Glomerular visceral epithelial cell (primary cell): ENCODE measurements at regions not wholly inside any gene's neighbourhood (a gene's known extent, or its start where the extent isn't known, plus 50 kb on each side); places are given as distances from the start of the nearest gene placed in this dataset.
"Not testable (repeated sequence)": the region's sequence is repeated elsewhere in the genome, so short reads cannot be mapped to it uniquely, and the experiment has no call there.

Source experiments
- DNase-seq: peaks from one replicate; pipeline ENCODE4 v3.0.0-alpha.2; 2016; ENCODE audit errors: extremely low spot score

DNA sequence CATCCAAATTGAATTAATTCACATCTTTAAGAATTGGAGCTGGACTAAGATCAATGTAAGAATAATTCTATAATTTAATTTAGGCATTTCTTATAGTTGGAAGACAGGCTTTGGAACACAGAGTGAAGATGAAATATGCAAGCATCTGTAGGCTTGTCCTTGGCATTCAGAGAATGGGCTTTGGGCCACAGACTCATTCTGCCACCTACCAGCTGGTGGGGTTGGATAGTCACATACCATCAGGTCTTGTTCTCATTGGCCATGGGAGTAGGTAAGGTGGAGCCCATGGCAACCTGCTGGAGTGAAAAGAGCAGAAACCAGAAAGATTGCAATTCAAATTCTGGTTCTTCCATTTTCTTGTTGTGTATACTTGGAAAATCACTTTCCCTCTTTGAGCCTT lies 300.3 kb downstream of the CYRIA start:
- DNase-seq: no peak

DNA sequence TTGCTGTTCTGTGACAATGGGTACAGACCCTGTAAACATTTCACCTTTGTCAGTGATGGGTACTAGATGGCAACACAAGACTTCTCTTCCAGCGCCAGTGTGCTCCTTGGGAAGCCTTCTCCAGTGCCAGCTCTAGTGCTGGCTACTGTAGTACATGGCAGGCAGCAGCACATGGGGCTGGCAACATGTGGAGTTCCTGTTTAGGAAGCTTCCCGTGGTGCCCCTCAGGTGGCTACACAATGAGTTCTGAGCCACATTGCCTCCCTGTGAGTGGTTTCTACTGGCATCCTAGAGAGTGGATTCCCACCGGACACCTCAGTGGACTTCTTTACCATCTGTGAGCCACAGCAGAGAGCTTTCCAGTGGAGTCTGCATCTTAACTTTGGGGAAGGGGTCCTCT lies 302.1 kb downstream of the CYRIA start:
- no peak for DNase-seq

DNA sequence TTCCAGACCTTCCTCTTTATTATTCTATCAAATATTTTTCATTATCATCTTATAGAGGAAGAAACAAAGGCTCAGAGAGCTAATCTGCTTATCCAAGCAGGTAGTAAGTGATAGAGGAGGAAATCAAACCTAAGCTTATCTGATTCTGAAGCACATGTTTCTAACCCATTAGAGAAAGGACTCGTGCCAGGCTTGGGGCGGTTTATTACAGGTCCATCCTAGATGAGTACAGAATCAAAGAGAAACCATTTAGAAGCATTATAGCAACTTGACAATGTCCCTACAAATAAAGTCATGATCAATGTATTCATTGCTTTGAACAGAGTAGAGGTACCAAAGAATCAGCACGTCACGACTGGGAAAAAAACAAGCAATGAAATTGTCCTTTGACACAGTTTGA lies 303.0 kb downstream of the CYRIA start:
- no peak for DNase-seq

DNA sequence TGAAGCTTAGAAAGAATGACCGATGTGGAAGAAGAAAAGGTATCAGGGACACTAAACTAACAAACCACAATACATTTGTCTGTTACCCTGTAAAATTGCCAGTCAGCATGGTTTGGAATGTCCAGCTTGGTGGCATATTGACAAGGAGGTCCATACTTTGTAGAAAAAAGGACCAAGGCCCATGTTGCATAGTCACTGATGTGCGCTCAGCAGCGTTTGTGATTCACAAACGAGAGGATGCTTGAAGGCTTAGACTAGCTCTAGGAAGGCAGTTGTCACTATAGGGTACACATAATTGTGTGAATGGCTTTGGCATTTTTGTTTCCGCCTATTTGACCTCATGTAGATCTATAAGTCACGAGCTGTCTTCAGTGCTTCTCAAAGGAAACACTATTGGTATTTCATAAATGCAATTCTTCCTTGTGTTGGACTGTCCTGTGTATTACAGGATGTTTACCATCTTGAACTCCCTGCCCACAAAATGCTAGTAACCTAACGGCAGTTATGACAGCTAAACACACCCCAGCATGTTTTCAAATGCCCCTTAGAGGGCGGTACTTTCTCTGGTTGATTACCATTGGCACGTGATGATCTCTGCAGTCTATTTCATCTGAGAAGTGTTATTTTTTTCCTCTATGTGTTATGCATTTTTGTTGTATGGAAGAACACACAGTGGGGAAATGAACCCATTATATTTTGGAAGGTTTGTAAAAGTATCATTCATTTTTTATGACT lies 304.2 kb downstream of the CYRIA start:
- DNase-seq: no peak

DNA sequence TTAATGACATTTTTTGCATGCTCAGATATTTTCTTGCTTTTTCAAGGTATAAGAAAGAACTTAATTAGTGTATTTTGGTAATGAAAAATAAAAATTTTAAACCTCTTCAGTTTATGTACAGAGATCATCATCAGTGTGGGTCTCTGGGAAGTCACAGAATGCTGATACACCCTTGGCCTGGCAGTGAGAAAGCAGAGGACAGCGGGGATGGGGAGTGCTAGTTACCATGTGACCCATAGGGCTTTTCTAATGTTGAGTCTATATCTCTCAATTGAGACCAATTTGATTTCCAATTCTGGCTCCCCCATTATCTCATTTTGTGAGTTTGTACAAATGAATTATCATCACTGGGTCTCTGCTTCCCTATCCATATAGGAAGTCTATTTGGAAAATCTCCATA lies 305.7 kb downstream of the CYRIA start:
- DNase-seq: no peak

DNA sequence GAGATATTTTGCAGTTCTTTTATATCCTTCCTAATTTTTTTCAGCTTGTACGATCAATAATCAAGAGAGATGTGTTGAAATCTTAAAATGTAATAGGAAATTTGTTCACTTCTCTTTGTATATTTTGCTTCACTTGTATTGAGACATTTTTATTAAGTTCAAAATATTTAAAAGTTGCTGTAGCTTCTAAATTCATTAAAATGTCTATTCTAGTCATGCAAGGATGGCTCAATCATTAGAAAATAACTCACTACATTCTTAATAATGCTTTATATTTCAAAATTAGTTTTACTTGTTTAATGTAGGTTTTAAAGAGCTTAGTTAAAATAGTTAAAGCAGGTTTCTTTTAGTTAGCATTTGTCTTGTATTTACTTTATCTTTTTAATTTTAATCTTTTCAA lies 308.4 kb downstream of the CYRIA start:
- DNase-seq: no peak

DNA sequence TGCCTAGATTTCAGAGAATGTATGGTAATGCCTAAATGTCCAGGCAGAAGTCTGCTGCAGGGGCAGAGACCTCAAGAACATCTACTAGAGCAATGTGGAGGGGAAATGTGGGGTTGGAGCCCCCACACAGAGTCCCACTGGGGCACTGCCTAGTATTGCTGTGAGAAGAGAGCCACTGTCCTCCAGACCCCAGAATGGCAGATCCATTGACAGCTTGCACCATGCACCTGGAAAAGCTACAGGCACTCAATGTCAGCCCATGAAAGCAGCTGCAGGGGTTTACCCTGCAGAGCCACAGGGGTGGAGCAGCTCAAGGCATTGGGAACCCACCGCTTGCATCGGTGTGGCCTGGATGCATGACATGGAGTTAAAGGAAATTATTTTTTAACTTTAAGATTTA lies 314.1 kb downstream of the CYRIA start:
- no peak for DNase-seq

DNA sequence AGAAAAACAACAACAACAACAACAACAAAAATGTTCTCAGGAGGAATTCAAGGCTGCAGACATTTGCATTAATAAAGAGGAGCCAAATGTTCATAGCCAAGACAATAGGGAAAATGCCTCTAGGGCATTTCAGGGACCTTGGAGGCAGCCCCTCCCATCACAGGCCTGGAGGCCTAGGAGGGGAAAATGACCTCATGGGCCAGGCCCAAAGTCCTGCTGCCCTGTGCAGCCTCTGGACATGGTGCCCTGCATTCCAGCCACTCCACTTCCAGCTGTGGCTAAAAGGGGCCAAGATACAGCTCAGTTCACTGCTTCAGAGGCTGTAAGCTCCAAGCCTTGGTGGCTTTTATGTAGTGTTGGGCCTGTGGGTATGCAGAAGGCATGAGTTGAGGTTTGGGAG lies 314.5 kb downstream of the CYRIA start:
- no peak for DNase-seq

DNA sequence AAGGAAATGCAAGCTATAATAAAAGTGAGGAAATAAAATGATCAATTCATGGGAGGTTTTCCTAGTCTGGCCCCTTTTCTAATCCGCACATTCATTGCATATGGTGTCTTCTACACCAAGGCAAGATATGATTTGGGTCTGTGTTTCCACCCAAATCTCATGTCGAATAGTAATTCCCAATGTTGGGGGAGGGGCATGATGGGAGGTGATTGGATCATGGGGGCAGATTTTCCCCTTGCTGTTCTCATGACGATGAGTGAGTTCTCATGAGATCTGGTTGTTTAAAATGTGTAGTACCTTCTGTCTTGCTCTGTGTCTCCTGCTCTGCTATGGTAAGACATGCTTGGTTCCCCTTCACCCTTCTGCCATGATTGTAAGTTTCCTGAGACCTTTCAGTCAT lies 315.4 kb downstream of the CYRIA start:
- no peak for DNase-seq

DNA sequence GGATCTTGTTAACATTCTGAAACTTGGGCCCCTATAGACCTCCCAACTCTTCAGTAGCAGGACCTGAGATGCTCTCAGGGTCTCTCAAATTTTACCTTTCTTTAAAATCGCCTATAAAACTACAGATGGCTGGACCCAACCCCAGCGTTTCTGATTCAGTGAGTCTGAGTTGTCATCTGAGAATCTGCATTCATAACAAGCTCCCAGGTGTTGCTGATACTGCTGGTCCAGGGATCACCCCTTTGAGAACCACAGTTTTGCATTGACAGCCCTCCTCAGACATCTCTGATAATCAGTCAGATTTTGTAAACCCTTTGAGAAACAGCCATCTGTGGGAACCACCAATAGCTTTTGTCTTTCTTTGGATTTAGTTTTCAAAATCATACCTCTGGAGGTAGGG lies 315.8 kb downstream of the CYRIA start:
- DNase-seq: no peak

DNA sequence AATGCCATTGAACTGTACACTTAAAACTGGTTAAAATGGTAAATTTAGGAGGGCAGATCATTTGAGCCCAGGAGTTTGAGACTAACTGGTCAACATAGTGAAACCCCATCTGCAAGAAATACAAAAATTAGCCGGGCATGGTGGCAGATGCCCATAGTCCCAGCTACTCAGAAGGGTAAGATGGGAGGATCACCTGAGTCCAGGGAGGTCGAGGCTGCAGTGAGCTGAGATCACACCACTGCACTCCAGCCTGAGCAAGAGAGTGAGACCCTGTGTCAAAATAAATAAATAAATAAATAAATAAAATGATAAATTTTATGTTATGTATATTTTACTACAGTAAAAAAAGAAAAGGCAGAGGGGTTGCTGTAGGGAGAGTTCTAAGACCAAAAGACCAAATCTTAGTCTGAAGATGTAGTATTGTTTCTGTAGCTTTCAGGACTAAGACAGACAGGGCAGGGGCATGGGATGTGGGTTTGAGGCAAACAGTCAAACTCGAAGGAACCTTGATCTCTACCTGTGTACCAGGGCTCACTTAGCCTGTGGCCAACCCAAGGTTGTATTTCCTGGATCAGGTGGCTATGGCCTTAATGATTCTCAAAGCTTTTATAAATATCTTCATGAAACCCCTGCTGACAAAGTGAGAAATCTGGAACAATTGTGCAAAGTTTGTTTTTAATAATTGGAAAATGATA lies 316.7 kb downstream of the CYRIA start:
- DNase-seq: no peak

DNA sequence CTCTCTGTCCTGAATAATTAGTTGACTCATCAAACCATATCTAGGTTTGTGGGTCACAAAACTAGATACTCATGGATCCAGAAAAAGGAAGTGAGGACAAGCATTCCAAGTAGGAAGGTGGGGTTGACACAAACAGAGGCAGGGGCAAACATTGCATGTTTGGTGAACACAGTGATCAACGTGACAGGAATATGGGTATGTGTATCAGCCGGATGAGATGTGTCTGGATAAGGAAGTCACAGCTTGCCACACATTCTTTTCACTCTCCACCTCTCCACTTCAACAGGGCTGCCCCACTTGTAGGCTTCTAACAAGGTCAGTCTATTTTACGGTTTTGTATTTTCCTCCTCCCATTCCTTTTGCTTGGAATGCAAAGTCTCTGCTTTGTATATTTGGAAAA lies 319.0 kb downstream of the CYRIA start:
- DNase-seq: no peak

DNA sequence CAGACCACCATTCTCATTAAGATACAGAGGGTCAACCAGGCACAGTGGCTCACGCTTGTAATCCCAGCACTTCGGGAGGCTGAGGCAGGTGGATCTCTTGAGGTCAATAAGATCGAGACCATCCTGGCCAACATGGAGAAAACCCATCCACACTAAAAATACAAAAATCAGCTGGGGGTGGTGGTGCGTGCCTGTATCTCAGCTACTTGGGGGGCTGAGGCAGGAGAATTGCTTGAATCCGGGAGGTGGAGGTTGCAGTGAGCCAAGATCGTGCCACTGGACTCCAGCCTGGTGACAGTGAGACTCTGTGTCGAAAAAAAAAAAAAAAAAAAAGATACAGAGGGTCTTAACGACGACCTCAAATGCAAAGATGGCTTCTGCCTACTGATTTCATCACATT lies 320.4 kb downstream of the CYRIA start:
- DNase-seq: not testable (repeated sequence)

DNA sequence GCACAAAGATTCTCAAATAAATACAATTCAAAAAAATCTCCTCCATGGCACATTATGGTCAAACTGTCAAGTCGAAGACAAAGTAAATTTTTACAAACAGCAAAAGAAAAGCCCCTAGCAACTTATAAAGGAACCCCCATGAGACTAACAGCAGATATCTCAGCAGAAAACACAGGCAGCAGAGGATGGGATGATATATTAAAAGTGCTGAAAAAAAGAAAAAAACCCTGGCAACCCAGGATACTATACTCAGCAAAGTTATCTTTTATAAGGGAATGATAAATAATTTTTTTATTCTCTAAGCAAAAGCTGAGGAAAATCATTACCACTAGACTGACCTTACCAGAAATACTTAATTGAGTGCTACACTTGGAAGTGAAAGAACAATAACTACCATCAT lies 326.4 kb downstream of the CYRIA start:
- no peak for DNase-seq

DNA sequence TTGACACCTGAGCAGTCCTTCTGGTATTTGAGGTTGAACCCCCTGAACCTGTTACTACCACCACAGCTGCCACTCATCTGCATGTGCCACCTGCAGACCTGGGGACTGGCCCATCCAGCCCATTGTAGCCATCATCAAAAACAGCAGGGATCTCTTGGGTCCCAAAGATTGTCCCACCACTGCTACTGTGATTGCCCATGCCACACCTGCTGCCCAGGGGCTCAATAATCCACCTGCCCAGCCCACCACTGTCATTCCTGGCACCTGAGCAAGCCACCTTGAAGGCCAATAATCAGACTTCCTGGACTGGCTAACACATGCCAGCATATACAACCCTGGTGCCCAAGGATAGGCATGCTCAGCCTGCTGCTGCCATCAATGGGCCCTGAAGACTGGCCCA lies 327.6 kb downstream of the CYRIA start:
- DNase-seq: no peak

DNA sequence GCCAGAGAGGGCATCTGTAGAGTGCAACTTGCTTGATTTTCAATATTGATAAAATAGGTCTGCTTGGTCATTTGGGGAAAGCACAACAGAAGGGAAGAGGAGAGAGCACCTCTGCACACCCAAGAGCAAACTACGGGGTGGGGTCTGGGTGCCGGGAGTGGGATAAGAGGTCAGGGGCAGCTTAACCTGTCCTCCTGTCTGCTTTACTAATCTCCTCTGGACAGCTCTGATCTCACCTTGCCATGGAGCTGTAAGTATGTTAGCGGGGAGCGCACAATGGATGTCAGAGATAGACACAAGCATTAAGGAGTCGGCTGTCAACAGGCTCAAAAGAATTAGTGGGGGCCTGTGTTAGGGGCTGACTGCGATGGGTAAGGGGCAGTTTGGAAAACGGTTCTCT lies 328.7 kb downstream of the CYRIA start:
- no peak for DNase-seq

DNA sequence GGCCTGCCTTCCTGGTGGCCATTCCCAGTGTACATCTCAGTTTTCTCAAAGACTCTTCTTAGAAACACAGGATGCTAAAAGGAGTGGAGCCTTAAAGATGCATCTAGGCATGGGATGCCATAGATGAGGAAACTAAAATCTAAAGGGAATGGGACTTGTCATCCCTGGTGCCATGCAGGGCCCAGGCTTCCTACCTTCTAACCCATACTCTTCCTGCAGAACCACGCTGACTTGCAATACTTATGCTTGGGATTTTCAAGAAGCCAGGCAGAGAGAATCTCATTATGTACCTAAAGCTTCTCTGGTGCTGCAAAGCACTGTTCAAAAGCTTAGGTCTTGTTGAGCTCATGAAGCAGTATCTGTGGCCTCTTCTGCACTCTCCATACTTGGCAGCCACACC lies 329.1 kb downstream of the CYRIA start:
- DNase-seq: no peak

DNA sequence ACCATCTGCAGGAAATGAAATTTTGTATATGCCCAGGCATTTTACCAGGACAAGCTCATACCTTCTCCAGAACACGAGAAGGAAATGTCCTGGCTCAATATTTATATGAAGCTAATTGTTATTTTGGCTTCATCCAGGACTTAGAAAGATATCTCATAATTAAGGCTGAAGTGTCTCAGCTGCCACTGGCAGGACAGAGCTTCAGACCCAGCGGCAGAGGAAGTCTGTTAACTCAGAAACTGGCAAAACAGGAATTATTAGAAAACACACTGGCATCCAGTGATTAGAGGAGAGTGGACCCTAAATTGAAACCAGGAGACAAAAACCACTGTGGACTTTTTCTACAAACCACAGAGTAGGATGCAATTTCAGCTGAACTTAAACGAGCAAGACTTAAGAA lies 329.7 kb downstream of the CYRIA start:
- no peak for DNase-seq

DNA sequence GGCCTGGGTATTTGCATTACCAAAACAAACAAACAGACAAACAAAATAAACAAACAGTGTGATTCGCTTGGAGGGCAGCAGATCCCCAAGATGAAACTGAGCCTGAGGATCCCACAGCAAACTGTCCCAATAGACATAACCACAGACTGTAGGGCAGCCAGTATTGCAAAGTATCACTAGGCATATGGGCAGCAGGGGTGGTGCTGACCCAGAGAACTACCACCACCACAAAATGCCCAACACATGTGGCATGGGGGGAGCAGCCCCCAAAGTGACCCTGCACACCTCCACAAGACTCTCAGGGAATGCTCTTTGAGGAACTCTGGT lies 330.1 kb downstream of the CYRIA start:
- DNase-seq: no peak

DNA sequence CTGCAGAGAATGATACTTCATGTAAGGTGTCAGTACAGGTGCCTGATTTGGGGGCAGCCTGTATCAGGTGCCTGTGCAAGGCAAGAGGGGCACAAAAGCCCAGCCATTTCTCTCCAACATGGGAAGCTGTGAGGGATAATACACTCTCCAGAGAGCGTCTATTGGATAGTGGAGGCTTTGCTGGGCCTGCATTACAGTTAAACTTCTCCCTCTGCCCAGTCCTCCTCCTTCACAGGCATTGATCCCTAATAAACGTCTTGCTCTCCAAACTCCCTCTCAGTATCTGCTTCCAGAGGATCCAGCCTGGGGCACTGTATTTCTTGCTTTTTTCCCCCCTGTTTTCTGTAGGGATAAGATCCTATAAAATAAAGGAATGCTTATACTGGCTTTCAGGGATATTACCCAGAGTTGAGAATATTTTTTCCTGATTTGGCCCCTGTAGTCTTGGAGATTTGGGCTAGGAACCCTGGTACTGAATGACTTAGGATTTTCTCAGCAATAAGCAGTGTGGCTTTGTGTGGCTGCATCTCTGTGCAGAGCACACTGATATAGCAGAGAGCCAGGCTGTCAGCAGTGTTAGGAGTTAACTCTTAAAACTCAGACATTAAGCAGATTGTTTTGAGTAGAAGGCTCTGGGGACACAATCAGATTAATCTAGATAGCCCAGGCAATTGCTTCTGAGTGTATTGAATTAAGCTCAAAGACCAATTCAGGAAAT lies 330.6 kb downstream of the CYRIA start:
- no peak for DNase-seq

DNA sequence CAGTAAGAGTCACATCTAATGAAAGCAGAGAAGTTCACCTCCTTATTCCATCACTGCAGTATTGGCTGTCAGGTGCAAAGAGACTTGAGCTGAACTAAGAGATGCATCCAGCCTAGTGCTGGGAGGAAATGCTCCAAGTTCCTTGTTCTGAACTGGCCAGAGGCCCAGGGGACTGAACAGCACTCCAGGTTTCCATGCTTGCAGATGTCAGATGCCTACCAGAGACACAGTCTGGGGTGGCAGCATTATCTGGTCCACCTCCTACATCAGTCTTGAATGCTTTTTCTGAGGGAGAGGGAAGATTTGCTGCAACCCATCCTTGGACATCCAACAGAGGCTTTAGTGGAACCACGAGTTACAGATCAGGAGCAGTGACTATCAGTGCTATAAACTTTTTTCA lies 331.3 kb downstream of the CYRIA start:
- no peak for DNase-seq

DNA sequence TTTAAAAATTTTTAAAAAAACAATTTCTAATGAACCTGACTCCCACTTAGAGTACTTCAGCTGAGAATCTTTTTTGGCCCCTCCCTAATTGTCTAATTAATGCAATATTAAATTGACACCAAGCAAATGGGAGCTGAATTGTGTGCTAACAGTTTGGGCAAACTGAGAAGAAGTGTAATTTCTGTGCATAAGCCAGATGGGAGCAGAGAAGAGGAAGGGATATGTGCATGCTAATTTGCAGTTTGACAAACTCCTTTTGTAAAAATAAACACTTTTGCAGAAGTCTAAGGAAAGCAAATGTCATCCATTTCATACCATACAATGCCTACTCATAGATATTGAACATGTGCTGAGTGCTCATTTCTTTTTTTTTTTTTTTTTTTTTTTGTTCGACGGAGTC lies 332.0 kb downstream of the CYRIA start:
- DNase-seq: no peak
